NCI-H1105 treated with DMSO at 0.1 percent for 48 hours (cell line): ENCODE measurements at regions not wholly inside any gene's neighbourhood (a gene's known extent, or its start where the extent isn't known, plus 50 kb on each side); places are given as distances from the start of the nearest gene placed in this dataset.

ENCODE experiments used
- DNase-seq: peaks from one replicate; lab custom pipeline; 2025; lab: John Stamatoyannopoulos, UW

DNA sequence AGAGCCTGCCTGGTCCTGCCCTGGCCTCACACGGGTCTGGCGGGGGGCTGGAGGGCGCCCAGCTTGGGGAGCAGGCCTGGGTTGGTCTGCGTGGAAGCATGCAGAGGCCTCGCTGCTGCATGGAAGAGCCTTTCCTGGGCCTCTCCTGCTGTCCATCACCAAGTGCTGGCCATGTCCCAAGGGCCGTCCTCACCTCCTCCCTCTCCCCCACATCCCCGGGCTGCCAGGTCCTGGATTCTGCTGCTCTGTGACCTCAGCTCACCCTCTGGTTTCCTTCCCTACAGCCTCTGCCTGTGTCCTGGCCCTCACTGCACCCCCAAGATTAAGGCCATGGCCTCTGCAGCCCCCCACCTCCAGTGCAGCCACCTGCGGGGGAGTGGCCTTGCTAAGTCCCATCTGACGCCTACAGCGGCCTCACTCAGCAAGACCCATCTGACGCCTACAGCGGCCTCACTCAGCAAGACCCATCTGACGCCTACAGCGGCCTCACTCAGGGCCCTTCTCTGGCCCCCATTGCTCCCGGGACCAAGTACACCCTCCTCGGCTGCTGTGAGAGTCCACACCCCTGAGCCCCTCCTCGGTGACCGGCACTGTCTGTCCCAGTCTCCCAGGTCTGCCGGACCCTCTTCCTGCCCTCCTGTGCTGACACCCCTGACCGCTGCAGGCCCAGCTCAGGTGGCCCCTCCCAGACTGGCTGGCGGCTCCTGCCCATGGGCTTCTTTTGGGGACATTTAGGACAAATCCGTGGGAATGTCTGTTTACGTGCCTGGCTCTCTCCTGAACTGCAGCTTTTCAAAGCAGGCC is 119.5 kb upstream of the B3GAT1 start:
- no peak for DNase-seq

DNA sequence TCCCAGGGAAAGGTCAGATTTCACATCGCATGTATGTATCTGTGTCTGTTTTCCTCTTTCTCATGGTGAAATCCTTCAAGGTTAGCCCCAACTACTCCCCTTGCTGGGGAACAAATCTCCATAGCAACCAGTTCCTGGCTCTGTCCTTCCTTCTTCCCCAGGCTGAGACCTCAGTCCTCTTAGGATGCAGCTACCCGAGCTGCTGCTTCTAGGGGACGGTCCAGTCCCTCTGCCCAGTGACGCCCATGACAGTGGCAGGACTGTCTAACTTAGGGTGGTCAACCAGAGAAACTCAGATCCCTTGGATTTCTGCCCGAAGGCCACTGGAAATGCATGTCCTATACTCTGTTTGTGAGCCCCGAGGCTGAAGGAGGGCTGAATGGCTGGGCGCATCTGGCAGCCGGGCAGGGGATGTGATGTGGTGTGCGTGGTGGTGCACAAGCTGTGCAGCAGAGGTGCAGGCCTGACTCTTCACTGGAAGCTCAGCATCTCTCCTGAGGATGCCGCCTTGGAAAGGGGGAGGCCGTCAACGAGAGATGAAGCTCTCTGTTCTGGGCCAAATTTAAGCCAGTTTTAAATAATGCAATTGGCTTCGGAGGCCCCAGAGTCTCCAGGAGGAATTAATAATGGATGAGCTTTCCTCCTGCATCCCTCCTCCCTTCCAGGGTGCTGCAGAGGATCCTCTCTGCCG is 118.7 kb upstream of the B3GAT1 start:
- no peak for DNase-seq

DNA sequence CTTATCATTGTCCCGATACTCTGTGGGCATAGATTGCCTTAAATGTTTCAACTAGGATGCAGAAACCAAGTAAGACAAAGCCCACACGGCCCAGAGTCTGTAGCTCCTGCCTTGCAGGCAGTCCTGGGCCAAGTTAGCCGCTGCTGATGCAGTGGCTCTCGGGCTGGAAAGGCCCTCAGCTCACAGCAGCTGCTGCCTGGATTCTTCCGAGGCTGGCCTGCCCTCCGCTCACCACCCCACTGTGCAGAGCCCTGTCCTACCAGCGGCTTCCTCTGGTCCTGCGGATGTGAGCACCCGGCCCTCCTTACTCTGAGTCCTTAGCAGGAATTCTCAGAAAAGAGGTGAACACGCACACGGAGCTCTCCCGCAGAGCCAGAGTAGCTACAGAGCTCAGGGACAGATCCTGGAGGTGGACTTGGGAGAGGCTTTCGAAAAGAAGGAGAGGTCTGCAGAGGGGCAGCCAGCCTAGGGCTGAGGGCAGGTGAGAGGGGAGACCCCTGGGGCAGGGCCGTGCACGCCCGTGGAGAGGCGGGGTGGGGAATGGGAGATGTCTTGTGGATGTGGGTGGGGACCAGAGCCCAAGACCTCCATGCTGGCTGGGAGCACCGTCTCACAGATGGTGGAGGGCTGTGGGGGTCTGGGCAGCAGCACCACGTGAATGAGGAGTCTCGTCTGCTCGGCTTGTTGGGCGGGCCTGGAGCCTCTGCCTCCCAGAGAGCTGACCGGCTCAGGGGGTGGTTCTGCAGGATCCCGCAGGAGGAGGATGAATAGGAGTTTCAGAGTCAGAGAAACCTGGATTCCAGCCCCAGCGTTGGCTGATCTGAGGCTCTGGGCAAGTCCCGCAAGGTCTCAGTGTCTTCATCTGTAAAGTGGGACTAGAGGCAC is 117.4 kb upstream of the B3GAT1 start:
- no peak for DNase-seq

DNA sequence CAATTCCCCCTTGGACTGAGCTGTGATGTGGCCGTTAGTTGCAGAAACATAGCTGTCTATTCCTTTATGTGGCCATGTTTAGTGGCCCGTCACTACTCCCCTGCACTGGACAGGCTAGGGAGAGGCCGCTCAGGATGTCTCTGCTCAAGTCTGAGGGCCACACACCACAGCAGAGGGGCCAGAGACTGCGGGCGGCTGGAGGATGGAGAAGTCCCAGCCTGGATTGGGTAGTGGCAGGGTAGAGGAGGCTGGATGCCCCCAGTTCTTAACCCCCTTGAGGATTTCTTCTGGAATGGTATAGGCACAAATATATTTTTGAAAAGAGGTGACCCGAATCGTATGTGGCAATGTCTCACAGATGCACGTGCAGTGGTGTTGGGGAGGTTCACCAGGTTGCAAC is 116.4 kb upstream of the B3GAT1 start:
- no peak for DNase-seq

DNA sequence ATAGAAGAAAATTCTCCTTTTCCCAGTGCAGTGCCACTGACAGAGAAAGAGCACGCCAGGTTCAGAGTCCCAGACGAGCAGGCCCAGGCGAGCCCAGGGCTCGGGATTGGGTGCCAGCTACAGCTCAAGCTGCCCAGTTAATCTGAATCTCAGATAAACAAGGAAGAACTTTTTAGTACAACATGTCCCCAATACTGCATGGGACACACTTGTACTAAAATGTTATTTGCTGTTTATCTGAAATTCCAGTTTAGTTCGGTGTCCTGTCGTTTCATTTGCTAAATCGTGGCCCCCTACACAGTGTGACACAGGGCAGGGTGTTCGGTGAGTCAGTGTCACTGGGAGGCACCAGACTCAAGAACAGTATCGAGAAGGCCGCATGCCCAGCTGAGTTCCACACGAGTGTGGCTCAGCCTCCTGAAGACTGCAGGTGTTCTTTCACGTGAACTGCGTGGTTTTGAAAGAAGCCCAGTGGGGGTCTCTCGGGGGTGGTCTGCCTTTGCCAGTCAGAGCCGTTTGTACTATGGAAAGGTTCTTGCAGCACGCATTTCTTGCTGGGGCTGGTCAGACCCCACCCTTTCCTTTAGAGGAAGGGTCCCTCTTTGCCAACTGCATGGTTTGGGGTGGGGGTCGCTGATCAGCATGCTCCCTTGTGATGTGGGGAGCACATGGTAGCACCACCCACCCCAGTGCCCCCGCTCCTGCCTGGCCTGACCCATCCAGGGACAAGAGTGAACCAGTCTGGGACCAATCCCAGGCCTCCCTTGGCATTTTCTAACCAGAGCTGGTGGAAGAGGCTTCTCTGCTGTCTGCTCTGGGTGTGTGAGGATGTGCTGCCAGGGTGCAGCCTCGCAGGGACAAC is 115.6 kb upstream of the B3GAT1 start:
- no peak for DNase-seq

DNA sequence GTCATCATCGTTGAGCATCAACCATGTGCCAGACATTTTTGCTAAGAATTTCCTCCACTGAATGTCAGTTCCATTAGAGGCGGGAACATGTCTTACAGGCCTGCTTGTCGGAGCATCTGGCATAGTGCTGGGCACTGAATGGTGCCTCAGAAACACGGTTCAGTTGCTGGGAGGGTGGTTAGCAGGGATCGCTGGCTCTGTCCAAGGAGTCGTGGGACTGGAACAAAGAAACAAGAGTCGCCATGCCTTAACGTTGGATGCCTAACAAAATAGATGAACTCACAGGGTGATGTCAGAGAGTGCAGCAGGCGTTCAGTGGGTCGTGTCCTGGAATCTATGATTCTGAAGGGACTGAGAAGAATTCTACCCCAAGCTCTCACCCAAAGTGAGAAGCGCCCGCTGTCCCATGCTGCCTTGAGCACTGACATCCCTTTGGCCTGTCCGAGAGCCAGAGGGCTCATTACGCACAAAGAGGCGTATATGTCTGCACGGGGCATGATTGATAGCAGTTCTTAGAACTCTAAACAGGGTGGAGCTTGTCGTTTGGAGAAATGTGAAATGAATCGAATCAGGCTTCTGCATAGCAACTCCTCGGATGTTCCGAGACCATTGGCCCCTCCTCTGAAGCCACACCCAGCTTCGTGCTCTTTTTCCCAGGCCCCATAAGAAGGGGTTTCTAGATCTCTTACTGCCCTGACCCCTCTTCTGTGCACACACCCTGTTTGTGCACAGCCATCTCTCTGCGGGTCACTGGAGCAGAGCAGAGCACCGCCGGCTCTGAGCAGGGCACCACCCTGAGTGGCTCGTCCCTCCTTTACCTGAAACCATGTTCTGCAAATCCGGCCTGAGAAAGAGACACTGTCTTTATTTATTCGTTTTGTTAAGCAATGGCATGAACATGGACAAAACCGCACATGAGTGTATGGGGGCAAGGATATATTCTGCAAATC is 113.1 kb upstream of the B3GAT1 start:
- DNase-seq, result no peak

DNA sequence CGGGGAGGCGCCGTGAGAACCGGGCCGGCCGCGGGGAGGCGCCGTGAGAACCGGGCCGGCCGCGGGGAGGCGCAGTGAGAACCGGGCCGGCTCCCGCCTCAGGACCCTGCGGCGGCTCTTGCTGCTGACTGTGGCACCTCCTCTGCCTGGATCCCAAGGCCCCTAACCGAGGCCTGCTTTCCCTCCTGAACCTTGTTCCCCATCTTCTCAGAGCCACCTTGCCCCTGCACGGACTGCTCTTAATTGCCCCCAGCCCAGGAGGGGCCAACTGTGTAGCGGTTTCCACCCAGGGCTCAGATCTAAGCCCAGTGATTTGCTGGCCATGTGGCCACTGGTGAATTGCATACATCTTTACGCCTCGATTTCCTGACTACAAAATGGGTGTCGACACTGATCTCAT is 112.2 kb upstream of the B3GAT1 start:
- DNase-seq, result no peak

DNA sequence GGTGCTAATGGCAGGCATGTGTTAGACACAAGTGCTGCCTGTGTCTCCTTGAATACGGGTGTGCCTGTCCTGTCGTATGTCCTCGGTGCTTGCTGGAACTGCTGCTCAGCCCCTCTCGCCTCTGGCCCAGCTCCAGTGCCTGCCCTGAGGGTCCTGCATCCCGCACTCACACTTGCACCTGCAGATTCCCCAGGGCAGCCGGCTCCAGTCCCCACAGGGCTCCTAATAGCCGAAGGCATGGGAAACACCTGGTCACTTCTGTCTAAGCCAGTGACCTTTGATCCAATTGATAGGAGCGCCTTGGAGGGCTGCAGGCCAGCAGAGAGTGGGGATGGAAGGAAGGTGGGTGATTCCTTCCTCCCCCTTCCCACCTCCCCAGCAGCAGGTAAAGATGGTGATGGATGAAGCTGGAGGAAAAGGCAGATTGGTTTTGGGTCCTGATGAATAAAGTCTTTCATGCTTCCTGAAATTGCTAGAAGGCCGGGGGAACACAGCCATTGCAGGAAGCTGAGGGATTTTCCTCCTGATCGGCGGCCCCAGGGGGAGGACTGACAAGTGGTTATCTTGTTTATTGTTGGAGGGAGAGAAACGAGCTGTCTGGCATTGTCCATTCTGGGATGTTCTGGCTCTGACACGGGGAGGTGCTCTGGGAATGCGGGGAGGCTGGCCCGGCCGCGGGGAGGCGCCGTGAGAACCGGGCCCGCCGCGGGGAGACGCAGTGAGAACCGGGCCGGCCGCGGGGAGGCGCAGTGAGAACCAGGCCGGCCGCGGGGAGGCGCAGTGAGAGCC is 110.9 kb upstream of the B3GAT1 start:
- DNase-seq, result no peak

DNA sequence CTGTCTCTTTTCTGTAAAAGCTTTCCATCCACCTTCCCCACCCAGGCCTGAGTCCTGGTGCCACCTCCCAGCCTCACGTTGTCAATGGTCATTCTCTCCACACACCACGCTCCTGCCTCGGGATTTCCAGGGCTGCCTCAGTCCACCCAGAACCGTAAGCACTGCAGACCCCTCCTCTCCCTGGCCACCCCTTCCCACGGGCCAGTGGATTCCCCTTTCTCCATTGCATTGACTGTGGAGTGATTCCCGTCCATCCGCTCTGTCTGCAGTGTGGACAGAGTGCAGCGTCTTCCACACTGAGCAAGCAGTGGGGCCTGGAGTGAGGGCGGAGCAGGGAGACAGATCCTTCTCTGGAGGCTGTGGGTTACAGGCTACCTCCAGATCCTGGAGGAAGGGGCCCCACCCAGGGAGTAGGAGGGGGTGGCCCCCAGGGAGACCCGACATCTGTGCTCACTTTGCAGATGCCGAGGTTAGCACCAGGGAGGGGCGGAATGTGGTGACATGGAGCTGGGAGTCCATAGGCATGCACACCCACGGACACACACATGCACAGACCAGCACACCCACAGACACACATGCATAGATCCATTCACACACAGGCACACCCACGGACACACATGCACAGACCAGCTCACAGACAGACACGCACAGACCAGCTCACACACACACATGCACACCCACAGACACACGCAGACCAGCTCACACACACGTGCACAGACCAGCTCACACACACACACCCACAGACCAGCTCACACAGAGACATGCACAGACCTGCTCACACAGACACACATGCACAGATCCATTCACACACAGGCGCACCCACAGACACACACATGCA is 109.6 kb upstream of the B3GAT1 start:
- no peak for DNase-seq

DNA sequence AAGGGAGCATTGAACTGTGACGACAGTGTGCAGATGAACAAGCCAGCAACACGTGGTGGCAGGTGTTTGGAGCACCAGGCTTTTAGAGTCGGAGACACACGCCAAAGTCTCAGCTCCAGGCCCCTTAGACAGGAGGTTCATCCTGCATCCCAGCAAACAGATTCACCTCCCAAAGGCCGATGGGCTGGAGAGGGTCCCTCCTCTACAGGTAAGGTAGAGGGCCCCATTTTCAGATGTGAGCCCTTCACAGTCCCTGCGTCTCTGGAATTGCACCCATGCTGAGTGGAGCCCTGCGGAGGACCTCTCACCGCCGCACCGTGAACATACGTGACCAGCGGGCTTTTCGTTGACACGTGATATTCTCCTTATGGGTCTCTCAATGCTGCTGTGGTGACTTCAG is 109.0 kb upstream of the B3GAT1 start:
- no peak for DNase-seq

DNA sequence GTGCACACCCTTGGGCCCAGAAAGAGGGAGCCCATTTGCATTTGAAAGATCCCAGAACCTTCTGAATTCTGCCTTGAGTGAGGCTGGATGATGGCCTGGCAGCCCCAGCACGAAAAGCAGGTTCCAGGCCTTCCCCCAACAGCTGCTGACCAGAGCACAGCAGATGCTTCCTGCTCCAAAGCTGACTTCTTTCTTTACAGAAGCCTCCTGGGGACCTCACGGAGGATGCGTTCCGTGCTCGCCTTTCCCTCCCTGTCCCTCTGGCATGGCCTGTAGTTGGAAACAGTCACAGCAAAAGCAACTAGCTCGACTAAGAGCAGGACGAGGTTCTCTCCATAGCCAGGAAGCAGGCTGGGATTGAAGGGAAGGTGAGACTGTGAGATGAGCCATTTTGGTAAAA is 107.7 kb upstream of the B3GAT1 start:
- DNase-seq, result no peak

DNA sequence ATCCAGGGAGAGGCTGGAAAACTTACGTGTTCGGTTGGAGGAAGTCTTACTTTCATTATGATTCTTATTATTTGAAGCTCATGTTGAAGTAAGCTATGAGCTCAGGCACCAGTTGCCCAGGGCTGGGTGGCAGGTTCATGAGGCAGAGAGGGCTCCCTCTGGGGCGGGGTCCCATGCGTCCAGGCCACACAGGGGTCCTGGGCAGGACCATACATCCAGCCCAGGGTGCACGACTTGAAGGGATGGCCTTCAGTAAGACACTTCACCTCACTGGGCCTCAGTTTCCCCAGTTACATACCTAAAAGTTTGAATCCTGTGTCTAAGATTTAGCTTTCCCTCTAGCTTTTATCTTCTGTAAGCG is 107.3 kb upstream of the B3GAT1 start:
- DNase-seq, result no peak

DNA sequence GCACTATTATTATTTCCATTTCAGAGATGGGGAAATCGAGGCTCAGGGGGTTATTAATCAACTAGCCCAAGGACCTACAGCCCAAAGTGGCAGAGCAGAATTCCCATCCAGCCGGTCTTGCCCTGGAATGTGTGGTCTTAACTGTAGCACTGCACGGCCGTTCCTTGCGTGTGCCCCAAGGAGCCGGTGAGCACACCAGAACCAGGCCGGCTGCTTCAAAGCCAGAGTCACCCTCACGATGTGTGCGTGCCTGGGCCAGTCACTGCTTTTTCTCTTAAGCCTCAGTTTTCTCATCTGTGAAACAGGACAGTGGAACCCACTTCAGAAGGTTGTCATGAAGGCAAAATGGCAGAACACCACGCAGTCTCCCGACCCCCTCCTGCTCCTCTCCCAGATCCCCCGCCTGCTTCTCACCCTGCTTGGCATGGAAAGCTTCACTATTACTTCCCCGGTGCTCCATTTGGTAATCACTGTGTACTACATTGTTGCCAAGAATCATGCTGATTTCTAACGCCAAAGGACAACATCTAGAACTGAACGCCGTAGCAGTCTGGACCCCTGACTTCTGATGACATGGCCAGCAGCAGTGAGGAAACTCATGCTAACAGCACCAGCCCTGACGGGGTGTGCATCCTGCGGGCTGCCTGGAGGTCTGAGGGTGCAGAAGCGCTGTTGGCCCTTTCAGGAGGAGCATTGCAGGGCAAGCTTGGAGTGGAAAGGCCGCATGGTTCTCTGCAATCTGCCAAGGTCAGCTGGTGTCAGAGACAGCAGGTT is 106.8 kb upstream of the B3GAT1 start:
- no peak for DNase-seq

DNA sequence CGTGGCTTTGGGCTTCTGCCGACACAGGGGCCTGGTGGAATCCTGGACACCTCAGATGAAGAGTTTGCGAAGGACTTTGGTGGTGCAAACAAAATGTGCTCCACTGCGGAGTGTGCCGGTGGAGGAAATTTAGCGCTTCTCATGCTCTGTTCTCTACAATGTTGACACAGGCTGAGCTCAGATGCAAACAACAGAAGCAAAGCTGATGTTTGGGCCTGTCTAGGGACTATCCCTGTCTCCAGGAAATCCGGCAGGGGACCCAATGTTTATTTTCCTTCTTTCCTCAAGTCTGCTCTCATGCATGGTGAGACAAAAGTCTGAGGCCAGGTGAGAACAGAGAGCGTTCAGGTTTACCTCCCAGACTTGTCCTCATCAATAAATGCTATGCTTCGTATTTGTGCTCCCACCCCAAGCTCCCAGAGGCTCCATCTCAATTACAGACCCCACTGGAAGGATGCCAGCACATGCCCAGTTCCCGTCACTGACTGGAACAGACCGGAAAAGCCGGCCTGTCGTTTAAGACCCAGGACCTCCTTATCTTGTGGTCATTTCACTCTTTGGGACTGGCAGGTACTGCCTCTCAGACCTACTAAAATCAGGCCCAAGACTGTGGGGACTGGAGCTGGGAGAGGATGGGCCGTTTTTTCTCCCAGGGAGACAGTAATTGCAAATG is 105.7 kb upstream of the B3GAT1 start:
- no peak for DNase-seq

DNA sequence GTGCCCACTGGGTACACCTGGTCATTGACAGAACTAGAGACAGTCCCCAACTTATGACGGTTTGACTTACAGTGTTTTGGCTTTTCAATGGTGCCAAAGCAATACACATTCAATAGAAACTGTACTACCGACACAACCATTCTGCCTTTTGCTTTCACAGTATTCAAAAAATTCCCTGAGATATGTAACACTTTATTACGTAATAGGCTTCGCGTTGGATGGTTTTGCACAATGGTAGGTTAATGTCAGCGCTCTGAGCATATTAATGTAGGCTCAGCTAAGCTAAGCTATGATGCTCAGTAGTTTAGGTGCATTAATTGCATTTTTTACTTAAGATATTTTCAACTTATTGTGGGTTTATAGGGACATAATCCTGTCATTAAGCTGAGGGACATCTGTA is 105.1 kb upstream of the B3GAT1 start:
- no peak for DNase-seq

DNA sequence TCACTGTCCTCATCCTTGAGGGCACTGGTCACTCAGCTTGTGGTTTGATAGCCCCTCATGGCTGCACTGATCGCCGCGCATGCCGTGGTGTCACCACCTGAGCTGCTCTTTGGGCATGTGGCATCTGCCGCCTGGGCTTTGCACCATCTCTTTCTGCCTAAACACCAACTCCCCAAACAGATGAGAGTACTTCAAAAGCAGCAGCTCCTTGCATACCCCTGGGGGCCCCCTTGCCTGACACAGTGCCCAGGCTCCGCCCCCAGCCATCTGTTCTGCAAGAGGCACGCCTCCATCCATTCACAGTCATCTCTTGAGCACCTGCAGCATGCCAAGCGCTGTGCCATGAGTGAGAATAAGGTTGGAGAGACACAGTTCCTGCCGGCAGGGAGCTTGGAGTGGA is 104.5 kb upstream of the B3GAT1 start:
- no peak for DNase-seq

DNA sequence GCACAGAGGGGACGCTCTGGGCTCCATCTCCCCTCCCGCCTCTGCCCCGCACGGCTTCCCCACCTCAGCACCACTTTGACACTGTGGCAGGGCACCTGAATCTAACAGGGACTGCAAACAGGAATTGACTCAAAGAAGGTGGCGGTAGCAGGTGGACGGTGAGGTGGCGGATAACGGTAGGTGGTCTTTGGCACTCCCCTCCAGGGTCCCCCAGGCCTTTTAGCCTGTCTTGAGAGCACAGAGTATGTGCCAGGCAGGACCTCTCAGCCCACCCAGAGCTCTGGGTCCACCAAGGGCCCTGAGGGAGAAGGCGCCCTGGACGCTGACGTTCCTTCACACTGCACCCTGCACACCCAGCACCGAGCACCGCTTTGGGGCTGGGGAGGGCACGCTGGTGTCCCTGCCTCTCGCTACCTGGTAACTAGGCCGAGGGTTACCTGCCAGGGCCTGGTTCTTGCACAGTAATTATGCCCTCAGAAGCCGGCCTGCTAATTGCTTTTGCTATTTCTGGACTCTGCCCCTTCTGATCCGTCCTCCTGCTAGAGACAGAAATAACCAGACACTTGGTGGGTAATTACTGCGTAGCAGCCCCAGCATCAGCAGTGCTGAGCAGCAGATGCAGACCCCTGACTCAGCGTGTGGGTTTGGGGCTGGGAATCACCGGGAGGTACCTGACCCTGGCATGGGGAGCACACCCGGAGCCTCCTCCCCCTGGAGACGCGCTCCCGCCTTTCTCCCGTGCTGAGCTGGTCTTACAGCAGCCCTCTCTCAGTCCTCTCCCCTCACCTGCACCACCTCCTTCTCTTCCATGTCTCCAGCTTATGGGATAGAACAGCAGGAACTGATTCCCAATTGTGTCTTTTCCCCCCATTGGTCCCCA is 103.3 kb upstream of the B3GAT1 start:
- DNase-seq, result peak; percentile 18
